Smooth muscle cell (in vitro differentiated cells): ENCODE measurements at regions not wholly inside any gene's neighbourhood (a gene's known extent, or its start where the extent isn't known, plus 50 kb on each side); places are given as distances from the start of the nearest gene placed in this dataset.

Source experiments
- DNase-seq: peaks from one replicate; lab custom pipeline; 2025; ENCODE audit not compliant: unreplicated experiment; lab: John Stamatoyannopoulos, UW
- H2AFZ ChIP-seq: fragments of 200-600 bp; sonication (generic); 2 replicates; pipeline ENCODE4 v1.6.0; 2016; ENCODE audit warnings: antibody characterized with exemption, low read depth, mild to moderate bottlenecking
- H3F3A ChIP-seq: fragments of 200-600 bp; sonication (generic); 2 replicates; pipeline ENCODE4 v1.6.0; 2017; ENCODE audit warnings: antibody characterized with exemption, low read depth
- H3K27ac ChIP-seq: fragments of 200-600 bp; sonication (generic); 2 replicates; pipeline ENCODE4 v1.5.1; 2016; ENCODE audit warnings: low read depth, mild to moderate bottlenecking
- H3K27me3 ChIP-seq: fragments of 200-600 bp; sonication (generic); 2 replicates; pipeline ENCODE4 v1.6.1; 2016; ENCODE audit warnings: low read depth, mild to moderate bottlenecking
- H3K36me3 ChIP-seq: fragments of 200-600 bp; sonication (generic); 2 replicates; pipeline ENCODE4 v1.5.1; 2016; ENCODE audit warnings: low read depth
- H3K4me1 ChIP-seq: fragments of 200-600 bp; sonication (generic); 2 replicates; pipeline ENCODE4 v1.5.1; 2016; ENCODE audit warnings: low read depth
- H3K4me2 ChIP-seq: fragments of 200-600 bp; sonication (generic); 2 replicates; pipeline ENCODE4 v1.6.0; 2016; ENCODE audit warnings: mild to moderate bottlenecking
- H3K4me3 ChIP-seq: fragments of 200-600 bp; sonication (generic); 2 replicates; pipeline ENCODE4 v1.5.1; 2016; ENCODE audit warnings: mild to moderate bottlenecking
- H3K79me2 ChIP-seq: fragments of 200-600 bp; sonication (generic); 2 replicates; pipeline ENCODE4 v1.6.0; 2016; ENCODE audit warnings: low read depth, mild to moderate bottlenecking
- H3K9ac ChIP-seq: fragments of 200-600 bp; sonication (generic); 2 replicates; pipeline ENCODE4 v1.6.0; 2016; ENCODE audit warnings: low read depth
- H3K9me3 ChIP-seq: fragments of 200-600 bp; sonication (generic); replicated peaks from 2 replicates; pipeline ENCODE4 v1.5.1; 2016; ENCODE audit warnings: low read depth
- H4K20me1 ChIP-seq: fragments of 200-600 bp; sonication (generic); 2 replicates; pipeline ENCODE4 v1.6.0; 2016; ENCODE audit warnings: low read depth
- WGBS: methylation state at CpG from one replicate; pipeline ENCODE4 v1.1.7; 2016; ENCODE audit warnings: low lambda C conversion rate; 5-methylcytosine and 5-hydroxymethylcytosine counted together
- TF ChIP-seq, protein P1 (sequence below): fragments of 200-600 bp; sonication (generic); IDR thresholded peaks from 2 replicates; pipeline ENCODE4 v1.5.1; 2017; ENCODE audit warnings: borderline replicate concordance, mild to moderate bottlenecking, antibody characterized with exemption; ENCODE audit not compliant: insufficient read depth, poor library complexity, severe bottlenecking

DNA sequence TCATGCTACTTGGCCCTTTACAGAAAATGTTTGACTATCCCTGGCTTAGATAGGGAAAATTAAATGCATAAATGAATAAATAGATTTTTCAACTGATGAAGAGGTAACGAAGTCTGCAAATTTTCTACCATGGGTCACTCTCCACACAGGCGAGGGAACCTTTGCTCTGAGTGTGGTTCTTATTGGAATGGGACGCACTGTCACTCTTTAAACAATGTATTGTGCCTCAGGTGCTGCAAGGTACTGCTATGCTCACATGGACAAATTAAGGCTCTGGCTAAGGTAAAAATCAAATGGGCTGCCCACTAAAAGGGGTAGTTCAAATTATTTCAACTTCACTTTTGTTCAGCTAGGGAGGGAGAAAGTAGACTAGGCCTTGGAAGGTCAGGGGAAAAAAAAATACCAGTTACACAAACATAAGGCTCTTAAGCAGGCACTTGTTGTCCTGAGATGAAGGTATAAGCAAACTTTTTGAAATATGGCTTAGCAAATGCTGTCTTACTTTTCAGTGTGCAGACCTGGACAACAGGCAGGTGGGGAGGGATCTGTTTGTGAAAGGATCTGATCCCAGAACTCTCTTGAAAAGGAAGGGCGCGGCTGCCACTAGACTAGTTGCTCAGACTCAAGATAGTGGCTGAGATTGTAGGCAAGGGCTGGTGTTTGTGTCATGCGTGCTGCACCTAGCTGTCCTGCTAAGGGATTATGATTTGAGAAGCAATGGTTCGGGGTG is 99.5 kb downstream of the ADAMTS15 start:
- DNase-seq: no peak
- 94% methylated on average over 7 of the region's 7 CpGs for WGBS

DNA sequence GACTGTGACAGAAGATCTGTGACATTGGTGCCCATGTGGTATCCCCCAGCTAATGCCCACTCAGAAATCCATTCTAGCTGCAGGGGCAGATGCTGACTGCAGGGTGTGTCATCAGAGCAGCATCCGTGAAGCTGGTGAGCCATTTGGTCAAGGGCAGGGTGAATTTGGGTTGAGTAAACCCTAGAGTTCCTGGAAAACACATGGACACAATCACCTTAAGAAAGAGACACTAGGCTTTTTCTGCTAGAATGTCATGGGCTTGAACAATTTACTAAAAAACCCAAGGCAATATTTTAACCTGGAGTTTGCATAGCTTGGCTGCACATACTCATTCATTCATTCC is 100.0 kb downstream of the ADAMTS15 start:
- WGBS: 64% methylated on average over 1 of the region's 1 CpG
- Histone ChIP-seq H3K4me2 (no peak overlapping the region), H2AFZ (no peak overlapping the region), H3K9me3 (no peaks in the 10 kb centered on the region), H3F3A (no peaks in the 10 kb centered on the region), H3K36me3 (no peaks in the 10 kb centered on the region), H3K27ac (no peak overlapping the region), H3K9ac (no peak overlapping the region), H3K79me2 (no peaks in the 10 kb centered on the region), H3K4me3 (no peak overlapping the region), H3K27me3 (no peaks in the 10 kb centered on the region), H3K4me1 (no peaks in the 10 kb centered on the region), H4K20me1 (no peaks in the 10 kb centered on the region)
- no peak for DNase-seq
- TF ChIP-seq, protein P1, sequence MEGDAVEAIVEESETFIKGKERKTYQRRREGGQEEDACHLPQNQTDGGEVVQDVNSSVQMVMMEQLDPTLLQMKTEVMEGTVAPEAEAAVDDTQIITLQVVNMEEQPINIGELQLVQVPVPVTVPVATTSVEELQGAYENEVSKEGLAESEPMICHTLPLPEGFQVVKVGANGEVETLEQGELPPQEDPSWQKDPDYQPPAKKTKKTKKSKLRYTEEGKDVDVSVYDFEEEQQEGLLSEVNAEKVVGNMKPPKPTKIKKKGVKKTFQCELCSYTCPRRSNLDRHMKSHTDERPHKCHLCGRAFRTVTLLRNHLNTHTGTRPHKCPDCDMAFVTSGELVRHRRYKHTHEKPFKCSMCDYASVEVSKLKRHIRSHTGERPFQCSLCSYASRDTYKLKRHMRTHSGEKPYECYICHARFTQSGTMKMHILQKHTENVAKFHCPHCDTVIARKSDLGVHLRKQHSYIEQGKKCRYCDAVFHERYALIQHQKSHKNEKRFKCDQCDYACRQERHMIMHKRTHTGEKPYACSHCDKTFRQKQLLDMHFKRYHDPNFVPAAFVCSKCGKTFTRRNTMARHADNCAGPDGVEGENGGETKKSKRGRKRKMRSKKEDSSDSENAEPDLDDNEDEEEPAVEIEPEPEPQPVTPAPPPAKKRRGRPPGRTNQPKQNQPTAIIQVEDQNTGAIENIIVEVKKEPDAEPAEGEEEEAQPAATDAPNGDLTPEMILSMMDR: no peak

More for the DNA sequence above, 99.5 kb downstream of the ADAMTS15 start:
- H3K4me1 ChIP-seq: no peaks in the 10 kb centered on the region
- no peak overlapping the region for H3K9ac ChIP-seq
- H3K27me3 ChIP-seq: no peaks in the 10 kb centered on the region
- TF ChIP-seq, protein P1: no peak
- H3K36me3 ChIP-seq: no peaks in the 10 kb centered on the region
- no peaks in the 10 kb centered on the region for H3K79me2 ChIP-seq
- H2AFZ ChIP-seq: no peak overlapping the region
- no peak overlapping the region for H3K27ac ChIP-seq
- no peaks in the 10 kb centered on the region for H3F3A ChIP-seq
- no peaks in the 10 kb centered on the region for H3K9me3 ChIP-seq
- no peaks in the 10 kb centered on the region for H4K20me1 ChIP-seq
- H3K4me3 ChIP-seq: no peak overlapping the region
- H3K4me2 ChIP-seq: no peak overlapping the region

DNA sequence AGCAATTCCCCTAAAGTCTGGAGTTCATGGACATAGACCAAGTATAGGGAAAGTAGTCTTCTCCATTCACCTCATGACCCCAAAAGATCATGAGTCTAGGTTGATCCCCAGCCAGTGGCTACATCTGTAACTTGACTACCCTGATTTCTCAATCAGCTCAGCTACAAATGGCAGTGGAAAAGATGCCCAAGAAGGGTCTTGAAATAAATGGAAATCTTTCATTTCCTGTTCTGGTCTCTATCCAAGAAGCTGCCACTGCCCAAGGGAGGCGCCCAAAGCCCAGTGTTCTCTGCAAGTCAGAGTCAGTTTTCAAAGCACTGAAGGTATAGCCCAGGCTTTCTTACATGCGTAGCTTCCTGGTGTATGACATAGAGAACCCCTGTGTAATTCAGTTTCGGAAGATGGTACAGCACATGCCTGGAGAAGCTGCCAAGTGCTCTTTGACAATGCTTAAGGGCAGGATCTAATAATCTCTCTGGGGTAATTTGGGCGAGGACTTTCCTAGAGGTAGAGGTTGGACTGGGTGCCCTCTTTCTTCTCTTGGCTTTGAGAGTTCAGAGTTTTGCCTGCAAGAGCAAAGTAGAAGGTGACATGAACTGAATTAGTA is 101.1 kb downstream of the ADAMTS15 start:
- H3K27ac ChIP-seq: no peak overlapping the region
- DNase-seq: no peak
- H3K9ac ChIP-seq: no peak overlapping the region
- H3K36me3 ChIP-seq: no peaks in the 10 kb centered on the region
- no peak overlapping the region for H3K4me2 ChIP-seq
- no peak overlapping the region for H3K4me3 ChIP-seq
- H3F3A ChIP-seq: no peaks in the 10 kb centered on the region
- H4K20me1 ChIP-seq: no peaks in the 10 kb centered on the region
- H2AFZ ChIP-seq: no peak overlapping the region
- H3K79me2 ChIP-seq: no peaks in the 10 kb centered on the region
- H3K9me3 ChIP-seq: no peaks in the 10 kb centered on the region
- TF ChIP-seq, protein P1: no peak
- WGBS: 95% methylated on average over 4 of the region's 4 CpGs
- H3K27me3 ChIP-seq: no peaks in the 10 kb centered on the region
- no peaks in the 10 kb centered on the region for H3K4me1 ChIP-seq

DNA sequence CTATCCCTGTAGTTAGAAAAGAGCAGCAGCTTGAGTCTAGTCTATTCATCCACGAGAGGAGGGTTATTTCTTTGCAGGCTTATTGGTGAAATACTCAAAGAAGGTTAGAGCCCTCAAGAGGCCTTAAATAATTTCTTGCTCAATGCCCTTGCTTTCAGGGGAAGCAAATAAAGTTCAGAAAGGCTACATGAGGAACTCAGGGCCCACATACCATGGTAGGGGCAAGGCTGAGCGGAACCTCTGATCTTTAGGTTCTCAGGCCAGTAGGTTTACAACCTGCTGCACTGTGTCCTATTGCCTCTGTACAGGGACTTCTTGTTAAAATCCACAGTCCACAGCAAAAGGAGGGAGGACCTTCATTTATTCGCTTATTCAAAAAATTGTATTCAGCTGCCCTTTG is 101.7 kb downstream of the ADAMTS15 start:
- H3K79me2 ChIP-seq: no peaks in the 10 kb centered on the region
- H3F3A ChIP-seq: no peaks in the 10 kb centered on the region
- no peaks in the 10 kb centered on the region for H3K36me3 ChIP-seq
- no peak overlapping the region for H2AFZ ChIP-seq
- H3K4me2 ChIP-seq: no peak overlapping the region
- no peaks in the 10 kb centered on the region for H4K20me1 ChIP-seq
- H3K27me3 ChIP-seq: no peaks in the 10 kb centered on the region
- H3K27ac ChIP-seq: no peak overlapping the region
- DNase-seq: no peak
- TF ChIP-seq, protein P1: no peak
- no peak overlapping the region for H3K9ac ChIP-seq
- no peaks in the 10 kb centered on the region for H3K4me1 ChIP-seq
- H3K4me3 ChIP-seq: no peak overlapping the region
- no peaks in the 10 kb centered on the region for H3K9me3 ChIP-seq
- 94% methylated on average over 3 of the region's 3 CpGs for WGBS
